Osteoblast (primary cell): ENCODE measurements at regions not wholly inside any gene's neighbourhood (a gene's known extent, or its start where the extent isn't known, plus 50 kb on each side); places are given as distances from the start of the nearest gene placed in this dataset.
A peak's percentile ranks its signal among the peaks of the same experiment; 100 is the strongest.

Experiments
- DNase-seq: peaks from one replicate; pipeline ENCODE4 v3.0.0; 2011; ENCODE audit warnings: low spot score, mixed read lengths; ENCODE audit not compliant: insufficient read length; ENCODE audit errors: missing footprints
- H2AFZ ChIP-seq: 2 replicates; pipeline ENCODE4 v1.6.0; 2011; ENCODE audit warnings: mild to moderate bottlenecking, low read length
- H3K27ac ChIP-seq: 2 replicates; pipeline ENCODE4 v1.5.1; 2011; ENCODE audit warnings: mild to moderate bottlenecking, low read depth, low read length, moderate library complexity
- H3K27me3 ChIP-seq: 2 replicates; pipeline ENCODE4 v1.6.0; 2012; ENCODE audit warnings: mild to moderate bottlenecking, control low read depth, inconsistent platforms, low read length, moderate library complexity; ENCODE audit not compliant: insufficient read depth
- H3K36me3 ChIP-seq: 2 replicates; pipeline ENCODE4 v1.5.1; 2011; ENCODE audit warnings: mild to moderate bottlenecking, low read length, control low read depth, moderate library complexity; ENCODE audit not compliant: insufficient read depth
- H3K4me1 ChIP-seq: 2 replicates; pipeline ENCODE4 v1.5.1; 2011; ENCODE audit warnings: mild to moderate bottlenecking, low read length, control low read depth, moderate library complexity; ENCODE audit not compliant: insufficient read depth
- H3K4me2 ChIP-seq: 2 replicates; pipeline ENCODE4 v1.6.0; 2011; ENCODE audit warnings: mild to moderate bottlenecking, low read length; ENCODE audit not compliant: insufficient read depth
- H3K4me3 ChIP-seq: fragments of 200-600 bp; sonication (generic); 3 replicates; pipeline ENCODE4 v1.5.1; 2012; ENCODE audit warnings: mild to moderate bottlenecking, low read length, inconsistent platforms; ENCODE audit not compliant: insufficient read depth
- H3K79me2 ChIP-seq: 2 replicates; pipeline ENCODE4 v1.6.0; 2012; ENCODE audit warnings: mild to moderate bottlenecking, low read length, control low read depth, inconsistent platforms; ENCODE audit not compliant: insufficient read depth
- H3K9me3 ChIP-seq: 2 replicates; pipeline ENCODE4 v1.5.1; 2011; ENCODE audit warnings: low read depth, low read length, control low read depth
- H4K20me1 ChIP-seq: 2 replicates; pipeline ENCODE4 v1.6.0; 2012; ENCODE audit warnings: mild to moderate bottlenecking, low read length, control low read depth; ENCODE audit not compliant: insufficient read depth
- CTCF ChIP-seq: IDR thresholded peaks from 2 replicates; pipeline ENCODE4 v1.5.1; 2011; ENCODE audit warnings: mild to moderate bottlenecking, low read depth, low read length, moderate library complexity; ENCODE audit errors: extremely low read depth

GRCh38 chr1:37094302-37094701 is 60.0 kb upstream of the GRIK3 start:
- Histone ChIP-seq H3K4me1 (no peaks in the 10 kb centered on the region), H3K4me2 (no peak overlapping the region), H3K4me3 (no peak overlapping the region), H3K9me3 (no peaks in the 10 kb centered on the region), H2AFZ (no peak overlapping the region), H3K27me3 (no peaks in the 10 kb centered on the region), H3K36me3 (no peaks in the 10 kb centered on the region), H3K27ac (no peak overlapping the region), H4K20me1 (no peaks in the 10 kb centered on the region), H3K79me2 (no peaks in the 10 kb centered on the region)
- no peak for TF ChIP-seq CTCF
- no peak for DNase-seq

- Histone ChIP-seq H3K4me1 (no peaks in the 10 kb centered on the region), H3K9me3 (no peaks in the 10 kb centered on the region), H3K36me3 (no peaks in the 10 kb centered on the region), H3K27me3 (no peaks in the 10 kb centered on the region), H3K27ac (no peak overlapping the region), H3K4me2 (no peak overlapping the region), H4K20me1 (no peaks in the 10 kb centered on the region), H3K79me2 (no peaks in the 10 kb centered on the region), H2AFZ (no peak overlapping the region), H3K4me3 (no peak overlapping the region)
- DNase-seq: no peak
- no peak for TF ChIP-seq CTCF
Observed at GRCh38 chr1:37096523-37096922, 62.2 kb upstream of the GRIK3 start.

- H3K4me2 ChIP-seq: no peak overlapping the region
- H3K79me2 ChIP-seq: no peaks in the 10 kb centered on the region
- H3K36me3 ChIP-seq: no peaks in the 10 kb centered on the region
- no peaks in the 10 kb centered on the region for H3K9me3 ChIP-seq
- no peaks in the 10 kb centered on the region for H3K4me1 ChIP-seq
- no peak overlapping the region for H3K27ac ChIP-seq
- H4K20me1 ChIP-seq: no peaks in the 10 kb centered on the region
- no peak overlapping the region for H3K4me3 ChIP-seq
- DNase-seq: peak; percentile 67
- TF ChIP-seq CTCF: no peak
- no peak overlapping the region for H2AFZ ChIP-seq
- H3K27me3 ChIP-seq: no peaks in the 10 kb centered on the region
Observed at GRCh38 chr1:37097731-37098130, 63.4 kb upstream of the GRIK3 start.

GRCh38 chr1:37098237-37098636 is 63.9 kb upstream of the GRIK3 start:
- Histone ChIP-seq H2AFZ (no peak overlapping the region), H3K4me1 (no peaks in the 10 kb centered on the region), H3K9me3 (no peaks in the 10 kb centered on the region), H3K79me2 (no peaks in the 10 kb centered on the region), H3K4me3 (no peak overlapping the region), H3K4me2 (no peak overlapping the region), H4K20me1 (no peaks in the 10 kb centered on the region), H3K36me3 (no peaks in the 10 kb centered on the region), H3K27me3 (no peaks in the 10 kb centered on the region), H3K27ac (no peak overlapping the region)
- no peak for DNase-seq
- no peak for TF ChIP-seq CTCF
